HG03135 (cell line): ENCODE measurements at regions not wholly inside any gene's neighbourhood (a gene's known extent, or its start where the extent isn't known, plus 50 kb on each side); places are given as distances from the start of the nearest gene placed in this dataset.

Source experiments
- ATAC-seq: cut with Tn5 transposase; IDR thresholded peaks from one replicate; pipeline ENCODE4 v1.9.1; 2021; ENCODE audit warnings: mild to moderate bottlenecking, moderate library complexity; ENCODE audit not compliant: unreplicated experiment

DNA sequence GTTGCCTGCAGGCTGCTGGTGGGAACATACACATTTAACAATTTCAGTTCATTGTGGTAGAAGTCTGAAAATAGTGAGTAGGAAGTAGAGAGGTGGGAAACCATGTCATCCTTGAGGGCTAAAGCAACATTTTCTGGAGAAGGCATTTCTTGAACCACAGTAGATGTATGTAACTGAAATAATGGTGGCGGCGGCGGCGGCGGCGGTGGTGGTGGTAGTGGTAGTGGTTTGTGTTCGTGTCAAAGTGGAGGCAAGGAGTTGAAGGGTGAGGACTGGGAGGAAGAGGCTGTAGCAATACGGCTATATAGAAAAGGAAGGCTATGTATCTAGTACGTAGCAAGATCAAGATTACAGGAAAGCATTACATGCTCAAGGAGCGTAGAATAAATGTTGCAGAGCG lies 1381.6 kb upstream of the TENM3 start:
- ATAC-seq: no peak

DNA sequence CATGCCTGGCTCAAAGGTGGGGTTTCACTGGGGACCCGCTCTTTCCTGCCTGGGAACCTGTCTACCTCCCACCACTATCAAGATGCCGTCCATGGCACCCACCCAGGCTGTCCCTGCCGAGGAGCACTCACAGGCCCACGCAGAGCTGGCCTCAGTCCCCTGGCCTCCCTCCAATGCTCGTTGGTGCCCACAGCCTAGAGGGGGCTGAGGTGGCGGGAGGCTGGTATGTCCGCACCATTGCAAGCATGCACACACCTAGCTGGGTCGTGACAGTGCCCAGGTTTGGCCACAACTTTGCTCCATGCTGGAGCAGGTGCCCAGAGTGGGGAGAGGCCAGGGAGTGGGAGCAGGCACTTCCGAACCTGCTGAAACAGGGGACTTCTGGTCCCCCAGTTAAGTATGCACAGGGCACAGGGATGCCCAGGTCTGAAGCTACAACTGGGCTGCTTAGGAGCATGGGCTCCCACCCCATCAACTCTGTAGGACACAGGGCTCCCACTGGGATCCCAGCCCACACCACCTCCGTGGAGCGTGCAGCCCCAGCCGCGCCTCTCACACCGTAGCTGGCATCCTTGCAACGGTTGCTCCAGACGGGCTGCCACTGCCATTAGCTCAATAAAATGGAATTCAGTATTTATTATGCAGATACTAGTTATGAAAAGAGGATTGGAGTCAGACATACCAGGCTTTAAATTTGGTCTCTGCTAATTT lies 1376.1 kb upstream of the TENM3 start:
- ATAC-seq: no peak

DNA sequence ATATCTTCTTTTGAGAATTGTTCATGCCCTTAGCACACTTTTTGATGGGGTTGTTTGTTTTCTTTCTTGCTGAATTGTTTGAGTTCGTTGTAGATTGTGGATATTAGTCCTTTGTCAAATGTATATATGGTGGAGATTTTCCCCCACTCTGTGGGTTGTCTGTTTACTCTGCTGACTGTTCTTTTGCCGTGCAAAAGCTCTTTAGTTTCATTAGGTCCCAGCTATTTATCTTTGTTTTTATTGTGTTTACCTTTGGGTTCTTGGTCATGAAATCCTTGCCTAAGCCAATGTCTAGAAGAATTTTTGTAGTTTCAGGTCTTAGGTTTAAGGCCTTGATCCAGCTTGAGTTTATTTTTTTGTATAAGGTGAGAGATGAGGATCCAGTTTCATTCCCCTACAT lies 1372.6 kb upstream of the TENM3 start:
- ATAC-seq: no peak

GRCh38 chr4:180898305-180898704 lies 1344.9 kb upstream of the TENM3 start:
- ATAC-seq: no peak

GRCh38 chr4:180900781-180901180 lies 1342.4 kb upstream of the TENM3 start:
- no peak for ATAC-seq

GRCh38 chr4:180909279-180909678 lies 1333.9 kb upstream of the TENM3 start:
- ATAC-seq: no peak

GRCh38 chr4:180913750-180914149 lies 1329.5 kb upstream of the TENM3 start:
- ATAC-seq: no peak

GRCh38 chr4:180923486-180923885 lies 1319.7 kb upstream of the TENM3 start:
- no peak for ATAC-seq

DNA sequence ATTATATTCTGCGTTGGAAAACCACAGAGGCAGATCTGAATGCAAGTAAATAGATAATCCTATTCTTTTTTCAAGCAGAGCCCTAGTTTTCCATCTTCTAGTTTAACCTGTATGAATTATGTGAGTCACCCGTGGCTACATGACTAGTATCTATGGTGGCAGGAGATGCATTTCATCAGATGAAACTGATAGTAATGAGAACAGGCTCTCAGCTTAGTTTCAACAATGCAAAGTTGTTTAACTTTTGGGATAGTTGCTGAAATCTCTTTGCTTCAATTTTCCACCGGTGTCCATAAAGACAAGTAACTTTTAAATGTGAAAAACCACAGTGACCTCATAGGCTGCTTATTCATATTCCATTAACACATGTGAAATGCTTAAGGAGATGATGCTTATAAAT lies 1317.4 kb upstream of the TENM3 start:
- ATAC-seq: no peak

DNA sequence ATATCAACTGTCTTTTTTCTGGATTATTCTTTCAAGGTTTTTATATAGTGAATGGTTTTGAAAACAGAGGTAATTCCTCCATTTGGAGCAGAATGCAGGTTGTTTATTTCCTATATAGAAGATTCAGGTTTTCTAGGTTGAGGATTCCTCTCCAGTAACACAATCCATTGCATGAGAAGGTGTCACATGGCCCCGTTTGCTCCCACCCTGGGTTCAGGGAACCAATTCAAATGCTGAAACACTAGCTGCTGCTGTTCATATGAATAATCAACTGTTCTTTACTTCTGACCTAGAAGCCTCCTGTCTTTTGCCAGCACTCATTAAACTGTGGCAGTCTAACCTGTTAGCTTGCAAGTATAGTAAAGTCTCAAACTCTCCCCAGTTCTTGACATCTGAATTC lies 1316.9 kb upstream of the TENM3 start:
- no peak for ATAC-seq

DNA sequence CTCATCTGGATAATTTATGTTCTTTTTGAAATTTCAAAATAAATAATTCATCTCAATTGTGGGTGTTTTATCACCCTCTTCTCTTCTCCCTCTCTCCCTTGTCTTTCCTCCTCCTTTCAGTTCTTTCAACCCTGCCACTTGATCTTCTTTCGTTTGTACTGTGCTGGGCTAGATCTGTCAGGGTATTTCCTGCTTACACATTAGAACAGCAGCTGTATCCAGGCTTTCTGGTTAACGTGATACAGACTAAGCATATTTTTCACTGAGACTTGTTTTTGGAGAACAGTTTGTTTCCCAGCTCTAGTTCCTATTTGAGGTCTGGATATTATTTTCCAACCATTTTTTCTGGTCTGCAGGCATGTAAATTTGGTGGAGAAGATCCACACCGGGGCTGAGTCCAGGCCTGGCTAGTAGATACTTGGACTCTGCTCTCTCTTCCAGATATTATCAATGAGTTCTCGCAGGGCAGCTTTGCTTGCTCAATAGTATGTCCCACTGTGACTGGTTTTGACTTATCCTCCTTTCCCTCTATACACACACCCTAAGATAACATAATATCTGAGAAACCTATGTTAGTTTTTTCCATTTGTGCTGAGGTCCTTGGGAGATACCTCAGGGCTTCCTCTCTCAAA lies 1310.7 kb upstream of the TENM3 start:
- ATAC-seq: no peak

GRCh38 chr4:180937083-180937482 lies 1306.1 kb upstream of the TENM3 start:
- ATAC-seq: no peak

GRCh38 chr4:180940680-180941079 lies 1302.5 kb upstream of the TENM3 start:
- no peak for ATAC-seq

DNA sequence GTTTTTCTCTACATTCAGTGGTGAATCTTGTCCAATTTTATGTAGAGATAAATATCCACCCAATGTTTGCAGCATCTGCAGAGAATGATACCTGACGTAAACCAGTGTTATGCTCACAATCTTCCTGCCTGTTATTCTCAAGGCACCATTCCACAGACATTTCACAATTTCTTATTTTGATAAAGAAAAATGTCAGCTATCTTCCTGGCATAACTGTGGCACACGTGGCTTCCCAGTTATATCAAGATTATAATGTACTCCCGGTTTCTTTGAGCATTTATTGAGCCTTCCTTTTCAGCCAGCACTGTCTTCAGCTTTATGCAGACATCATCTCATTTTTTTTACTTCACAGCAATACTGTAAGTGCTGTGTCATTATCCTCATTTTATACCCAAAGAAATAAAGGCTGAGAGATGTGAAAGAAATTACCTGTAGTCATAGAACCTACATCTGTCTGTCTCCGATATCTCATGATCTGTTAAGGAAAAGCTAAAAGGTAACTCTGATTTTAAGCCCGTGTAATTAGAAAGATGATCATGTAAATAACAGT lies 1300.8 kb upstream of the TENM3 start:
- ATAC-seq: no peak

DNA sequence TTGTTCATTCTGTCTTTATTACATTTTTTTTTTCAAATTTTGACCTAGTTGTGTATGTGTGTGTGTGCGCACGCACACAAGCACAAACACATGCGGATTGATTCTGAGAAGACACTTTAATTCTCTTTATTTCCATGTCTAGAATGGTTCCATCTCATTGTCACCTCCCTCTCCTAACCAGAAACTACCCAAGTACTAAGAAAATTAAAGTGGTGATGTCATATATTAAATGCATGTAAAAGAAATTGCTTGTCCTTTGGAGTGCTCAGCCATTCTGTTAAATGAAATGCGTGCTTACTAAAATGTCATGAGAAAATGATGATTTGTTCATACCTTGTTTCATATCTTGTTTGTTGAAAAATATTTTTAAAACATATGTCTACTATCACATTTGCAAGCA lies 1297.0 kb upstream of the TENM3 start:
- ATAC-seq: no peak

DNA sequence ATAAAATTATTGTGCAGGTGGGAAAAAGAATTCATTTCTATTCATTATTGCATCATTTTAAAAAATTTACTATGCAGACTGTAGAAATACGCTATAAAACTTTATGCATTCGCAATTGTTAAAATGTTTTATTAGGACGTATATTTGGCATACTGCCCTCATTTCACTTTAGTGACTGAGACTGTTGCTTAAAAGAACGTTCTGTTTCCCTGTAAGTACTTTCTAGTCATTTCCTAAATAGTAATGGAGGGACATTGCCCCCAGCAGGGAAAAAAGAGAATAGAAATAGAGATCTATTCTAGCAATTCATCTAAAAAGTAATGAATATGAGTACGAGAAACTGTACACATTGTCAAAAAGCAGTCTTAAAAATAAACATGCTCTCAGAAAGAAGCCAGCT lies 1295.8 kb upstream of the TENM3 start:
- ATAC-seq: no peak

GRCh38 chr4:180949424-180950213 lies 1293.6 kb upstream of the TENM3 start:
- ATAC-seq: no peak

DNA sequence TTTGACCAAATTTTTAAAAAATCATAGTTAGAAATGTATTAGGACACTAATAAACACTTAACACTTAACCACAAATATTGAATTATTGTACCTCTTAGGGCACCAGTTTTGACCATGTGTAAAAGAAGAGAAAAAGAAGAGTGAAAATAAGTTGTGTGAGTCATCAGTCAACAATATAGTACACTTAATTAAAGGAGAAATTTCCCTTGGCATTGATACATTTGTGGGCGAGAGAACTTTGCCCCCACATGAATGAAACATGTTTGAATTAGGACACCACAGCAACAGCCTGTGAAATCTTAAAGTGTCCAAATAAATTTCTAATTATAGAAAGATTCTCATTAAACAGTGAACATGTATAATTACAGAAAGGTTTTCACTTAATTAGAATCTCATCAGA lies 1292.8 kb upstream of the TENM3 start:
- no peak for ATAC-seq

DNA sequence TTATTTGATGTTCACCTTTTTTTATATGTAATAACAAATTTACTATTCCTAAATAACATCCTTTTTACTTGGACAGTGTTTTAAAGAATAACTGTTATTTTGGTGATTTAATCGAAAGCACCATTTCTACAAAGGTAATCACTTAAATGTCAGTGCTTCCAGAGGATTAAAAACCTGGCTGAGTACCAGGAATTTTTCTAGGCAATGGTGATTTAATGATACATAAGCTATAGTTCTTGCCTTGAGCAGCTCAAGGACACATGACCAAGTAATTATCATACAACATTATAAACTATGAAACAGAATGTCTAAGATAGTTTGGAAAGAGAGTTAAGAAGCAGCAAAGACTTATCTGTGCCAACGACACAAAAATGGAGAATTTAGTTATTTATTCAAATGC lies 1291.9 kb upstream of the TENM3 start:
- no peak for ATAC-seq

- no peak for ATAC-seq
Observed at GRCh38 chr4:180953572-180953971, 1289.6 kb upstream of the TENM3 start.

DNA sequence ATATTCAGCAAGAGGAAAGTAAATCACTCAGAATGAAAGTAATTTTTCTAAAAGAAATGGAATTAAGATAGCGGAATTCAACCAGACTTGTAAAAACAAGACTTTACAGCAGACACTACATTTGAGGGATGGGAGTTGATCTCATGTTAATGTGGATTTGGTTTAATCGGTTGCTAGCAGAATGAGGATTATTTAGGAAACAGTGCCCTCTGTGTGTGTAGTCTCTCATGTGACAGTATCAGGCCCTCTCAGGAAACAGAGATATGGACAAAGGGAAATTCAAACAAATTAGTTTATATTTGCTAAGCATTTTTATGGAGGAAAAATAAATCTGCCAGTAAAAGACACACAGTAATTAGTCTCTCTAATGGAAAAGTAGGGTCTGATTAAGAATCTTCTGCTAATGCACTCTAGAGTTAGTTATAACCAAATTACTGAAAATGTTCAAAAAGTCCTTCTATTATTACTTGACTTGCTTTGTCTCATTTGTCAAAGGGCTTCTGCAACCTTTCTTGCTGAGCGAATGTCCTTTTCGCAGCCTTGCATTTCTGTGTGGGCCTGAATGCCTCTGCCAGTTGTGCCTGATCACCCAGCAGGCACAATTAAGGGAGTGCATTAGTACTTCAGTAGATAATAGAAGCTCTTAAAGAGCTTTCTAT lies 1282.3 kb upstream of the TENM3 start:
- ATAC-seq: no peak
